ENCODE measurements at regions not wholly inside any gene's neighbourhood (a gene's known extent, or its start where the extent isn't known, plus 50 kb on each side); places are given as distances from the start of the nearest gene placed in this dataset.

GRCh38 chr5:115392611-115393010 is 96.2 kb upstream of the CCDC112 start:
- Mint-ChIP-seq H3K27me3 (no peaks in the 10 kb centered on the region), H3K9me3 (no peaks in the 10 kb centered on the region), H3K27ac (no peak overlapping the region), H3K4me1 (ENCODE audit: low read depth) (no peaks in the 10 kb centered on the region), H3K36me3 (ENCODE audit: low read depth) (no peaks in the 10 kb centered on the region), H3K4me3 (no peak overlapping the region)
- TF ChIP-seq, protein P1, sequence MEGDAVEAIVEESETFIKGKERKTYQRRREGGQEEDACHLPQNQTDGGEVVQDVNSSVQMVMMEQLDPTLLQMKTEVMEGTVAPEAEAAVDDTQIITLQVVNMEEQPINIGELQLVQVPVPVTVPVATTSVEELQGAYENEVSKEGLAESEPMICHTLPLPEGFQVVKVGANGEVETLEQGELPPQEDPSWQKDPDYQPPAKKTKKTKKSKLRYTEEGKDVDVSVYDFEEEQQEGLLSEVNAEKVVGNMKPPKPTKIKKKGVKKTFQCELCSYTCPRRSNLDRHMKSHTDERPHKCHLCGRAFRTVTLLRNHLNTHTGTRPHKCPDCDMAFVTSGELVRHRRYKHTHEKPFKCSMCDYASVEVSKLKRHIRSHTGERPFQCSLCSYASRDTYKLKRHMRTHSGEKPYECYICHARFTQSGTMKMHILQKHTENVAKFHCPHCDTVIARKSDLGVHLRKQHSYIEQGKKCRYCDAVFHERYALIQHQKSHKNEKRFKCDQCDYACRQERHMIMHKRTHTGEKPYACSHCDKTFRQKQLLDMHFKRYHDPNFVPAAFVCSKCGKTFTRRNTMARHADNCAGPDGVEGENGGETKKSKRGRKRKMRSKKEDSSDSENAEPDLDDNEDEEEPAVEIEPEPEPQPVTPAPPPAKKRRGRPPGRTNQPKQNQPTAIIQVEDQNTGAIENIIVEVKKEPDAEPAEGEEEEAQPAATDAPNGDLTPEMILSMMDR (IDR thresholded peaks at IDR 0.05): no peak
- H3K27ac ChIP-seq (ENCODE audit: low read depth in 1 of 2, low read length in 2 of 2): no peak overlapping the region
- H3K4me1 ChIP-seq (ENCODE audit: insufficient read depth, low read length): no peaks in the 10 kb centered on the region
- ChIA-PET CTCF (no interaction called here), POLR2A (no interaction called here)
- no peak overlapping the region for H3K4me3 ChIP-seq (ENCODE audit: low read length)
- intact Hi-C loops (cut with DNase I, micrococcal nuclease): no loop called here
- H3K36me3 ChIP-seq (ENCODE audit: insufficient read depth, low read length): no peaks in the 10 kb centered on the region
- DNase-seq (no peak), ATAC-seq (ENCODE audit: poor library complexity) (no peak)
- H3K9me3 ChIP-seq (ENCODE audit: control insufficient read depth in 1 of 2, insufficient read depth in 1 of 2, low read length in 2 of 2): no peaks in the 10 kb centered on the region
- peaks cover 0 to 2% of the 10 kb centered on the region in 2 experiments for H3K27me3 ChIP-seq (ENCODE audit: control insufficient read depth in 1 of 2, insufficient read depth in 2 of 2, low read length in 2 of 2)

GRCh38 chr5:115391780-115392179 is 95.3 kb upstream of the CCDC112 start:
- peaks cover 0 to 2% of the 10 kb centered on the region in 2 experiments for H3K27me3 ChIP-seq (ENCODE audit: control insufficient read depth in 1 of 2, insufficient read depth in 2 of 2, low read length in 2 of 2)
- intact Hi-C loops (cut with DNase I, micrococcal nuclease): no loop called here
- ChIA-PET POLR2A (no interaction called here), CTCF (no interaction called here)
- DNase-seq (no peak), ATAC-seq (ENCODE audit: poor library complexity) (no peak)
- no peaks in the 10 kb centered on the region for H3K9me3 Mint-ChIP-seq
- H3K27me3 Mint-ChIP-seq: no peaks in the 10 kb centered on the region
- H3K36me3 ChIP-seq (ENCODE audit: insufficient read depth, low read length): no peaks in the 10 kb centered on the region
- H3K4me1 Mint-ChIP-seq (ENCODE audit: low read depth): no peaks in the 10 kb centered on the region
- no peak overlapping the region for H3K27ac ChIP-seq (ENCODE audit: low read depth in 1 of 2, low read length in 2 of 2)
- TF ChIP-seq, protein P1 (IDR thresholded peaks at IDR 0.05): no peak
- H3K4me3 Mint-ChIP-seq: no peak overlapping the region
- H3K4me3 ChIP-seq (ENCODE audit: low read length): no peak overlapping the region
- no peaks in the 10 kb centered on the region for H3K9me3 ChIP-seq (ENCODE audit: control insufficient read depth in 1 of 2, insufficient read depth in 1 of 2, low read length in 2 of 2)
- H3K4me1 ChIP-seq (ENCODE audit: insufficient read depth, low read length): no peaks in the 10 kb centered on the region
- H3K27ac Mint-ChIP-seq: no peak overlapping the region
- H3K36me3 Mint-ChIP-seq (ENCODE audit: low read depth): no peaks in the 10 kb centered on the region

GRCh38 chr5:115389799-115390382 is 93.4 kb upstream of the CCDC112 start:
- H3K4me1 Mint-ChIP-seq (ENCODE audit: low read depth): no peaks in the 10 kb centered on the region
- Histone ChIP-seq H3K9me3 (ENCODE audit: control insufficient read depth in 1 of 2, insufficient read depth in 1 of 2, low read length in 2 of 2) (no peaks in the 10 kb centered on the region), H3K27ac (ENCODE audit: low read depth in 1 of 2, low read length in 2 of 2) (no peak overlapping the region), H3K36me3 (ENCODE audit: insufficient read depth, low read length) (no peaks in the 10 kb centered on the region), H3K4me1 (ENCODE audit: insufficient read depth, low read length) (no peaks in the 10 kb centered on the region), H3K27me3 (ENCODE audit: control insufficient read depth in 1 of 2, insufficient read depth in 2 of 2, low read length in 2 of 2) (peaks cover 0 to 2% of the 10 kb centered on the region in 2 experiments), H3K4me3 (ENCODE audit: low read length) (no peak overlapping the region)
- ATAC-seq (ENCODE audit: poor library complexity) (no peak), DNase-seq (peak in 2 of 14 experiments; percentile 7 to 11)
- H3K27ac Mint-ChIP-seq: no peak overlapping the region
- intact Hi-C loops (cut with DNase I, micrococcal nuclease): no loop called here
- H3K4me3 Mint-ChIP-seq: no peak overlapping the region
- no peaks in the 10 kb centered on the region for H3K27me3 Mint-ChIP-seq
- ChIA-PET POLR2A (interaction anchor here (0.9 kb wide), 1 partner anchor 9 kb away, joined by 3 read pairs; no protein-coding TSS in a partner anchor), CTCF (interaction anchor here (1.4 kb wide), 1 partner anchor 9 kb away, joined by 3 read pairs; no protein-coding TSS in a partner anchor)
- H3K36me3 Mint-ChIP-seq (ENCODE audit: low read depth): no peaks in the 10 kb centered on the region
- TF ChIP-seq, protein P1 (IDR thresholded peaks at IDR 0.05): no peak
- no peaks in the 10 kb centered on the region for H3K9me3 Mint-ChIP-seq
